HCT116 (cell line): ENCODE measurements at regions not wholly inside any gene's neighbourhood (a gene's known extent, or its start where the extent isn't known, plus 50 kb on each side); places are given as distances from the start of the nearest gene placed in this dataset.

Experiments
- CEBPB ChIP-seq: IDR thresholded peaks from 2 replicates; pipeline ENCODE4 v1.6.1; 2012; ENCODE audit warnings: low read depth
- EZH2phosphoT487 ChIP-seq: fragments of 200-600 bp; IDR thresholded peaks from 2 replicates; pipeline ENCODE4 v1.6.1; 2018; ENCODE audit warnings: antibody characterized with exemption, borderline replicate concordance
- JUND ChIP-seq: IDR thresholded peaks from 2 replicates; pipeline ENCODE4 v1.6.1; 2012
- POLR2A ChIP-seq: IDR thresholded peaks from 2 replicates; pipeline ENCODE4 v1.7.0; 2011; ENCODE audit warnings: borderline replicate concordance; ENCODE audit not compliant: insufficient read depth, insufficient read length; ENCODE audit errors: extremely low read depth
- POLR2AphosphoS5 ChIP-seq: IDR thresholded peaks from 2 replicates; pipeline ENCODE4 v1.6.1; 2011; ENCODE audit warnings: mild to moderate bottlenecking, low read depth, low read length, moderate library complexity
- RAD21 ChIP-seq: IDR thresholded peaks from 2 replicates; pipeline ENCODE4 v1.6.1; 2012; ENCODE audit warnings: low read depth, mild to moderate bottlenecking
- SIN3A ChIP-seq: IDR thresholded peaks from 2 replicates; pipeline ENCODE4 v1.6.1; 2012; ENCODE audit warnings: low read depth
- YY1 ChIP-seq: IDR thresholded peaks from 2 replicates; pipeline ENCODE4 v1.6.1; 2011; ENCODE audit warnings: low read length, low read depth, moderate library complexity, mild to moderate bottlenecking; ENCODE audit not compliant: insufficient replicate concordance; ENCODE audit errors: extremely low read depth
- ZNF274 ChIP-seq: fragments of 200-500 bp; sonication (Bioruptor generic); IDR thresholded peaks from 2 replicates; pipeline ENCODE4 v1.6.1; 2014; ENCODE audit warnings: mild to moderate bottlenecking, low read depth, low read length, inconsistent platforms
- TF ChIP-seq, protein P1 (sequence below), 3 experiments: fragments of 200-600 bp in 1 of 3; sonication (generic) in 1 of 3; IDR thresholded peaks in 2 of 3; conservative IDR thresholded peaks in 1 of 3; 2 replicates each; pipeline ENCODE4 v1.5.1; 2012 to 2017; ENCODE audit warnings: low read depth in 2 of 3, low read length in 2 of 3, antibody characterized with exemption in 1 of 3, borderline replicate concordance in 1 of 3, control low read depth in 1 of 3, mild to moderate bottlenecking in 1 of 3, mixed read lengths in 1 of 3, mixed run types in 1 of 3, moderate library complexity in 1 of 3; ENCODE audit not compliant: insufficient read depth in 1 of 3
- TF ChIP-seq, protein P2 (sequence below): IDR thresholded peaks from 2 replicates; pipeline ENCODE4 v1.6.1; 2012
- TF ChIP-seq, protein P3 (sequence below): IDR thresholded peaks from 2 replicates; pipeline ENCODE4 v1.6.1; 2012; ENCODE audit warnings: low read depth

DNA sequence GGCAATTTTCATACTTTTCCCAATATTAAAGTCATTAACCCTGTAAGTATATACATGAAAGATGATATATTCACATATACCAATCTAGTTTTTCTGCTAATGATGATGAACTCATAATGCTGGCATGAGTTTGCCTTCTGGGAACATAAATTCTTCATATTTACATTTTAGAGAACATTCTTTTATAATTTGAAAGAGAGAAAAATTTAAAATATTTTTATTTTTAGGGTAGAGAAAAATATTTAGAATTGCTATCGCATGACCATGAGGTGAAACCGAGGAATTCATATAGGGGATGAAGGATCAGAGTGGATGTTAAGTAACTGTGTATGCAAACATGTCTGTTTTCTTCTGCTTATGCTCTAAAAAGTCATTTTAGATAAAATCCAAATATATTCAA is 825.3 kb upstream of the FLRT2 start:
- TF ChIP-seq, protein P1, sequence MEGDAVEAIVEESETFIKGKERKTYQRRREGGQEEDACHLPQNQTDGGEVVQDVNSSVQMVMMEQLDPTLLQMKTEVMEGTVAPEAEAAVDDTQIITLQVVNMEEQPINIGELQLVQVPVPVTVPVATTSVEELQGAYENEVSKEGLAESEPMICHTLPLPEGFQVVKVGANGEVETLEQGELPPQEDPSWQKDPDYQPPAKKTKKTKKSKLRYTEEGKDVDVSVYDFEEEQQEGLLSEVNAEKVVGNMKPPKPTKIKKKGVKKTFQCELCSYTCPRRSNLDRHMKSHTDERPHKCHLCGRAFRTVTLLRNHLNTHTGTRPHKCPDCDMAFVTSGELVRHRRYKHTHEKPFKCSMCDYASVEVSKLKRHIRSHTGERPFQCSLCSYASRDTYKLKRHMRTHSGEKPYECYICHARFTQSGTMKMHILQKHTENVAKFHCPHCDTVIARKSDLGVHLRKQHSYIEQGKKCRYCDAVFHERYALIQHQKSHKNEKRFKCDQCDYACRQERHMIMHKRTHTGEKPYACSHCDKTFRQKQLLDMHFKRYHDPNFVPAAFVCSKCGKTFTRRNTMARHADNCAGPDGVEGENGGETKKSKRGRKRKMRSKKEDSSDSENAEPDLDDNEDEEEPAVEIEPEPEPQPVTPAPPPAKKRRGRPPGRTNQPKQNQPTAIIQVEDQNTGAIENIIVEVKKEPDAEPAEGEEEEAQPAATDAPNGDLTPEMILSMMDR (IDR thresholded peaks at IDR 0.05 in 2 of 3, conservative IDR thresholded peaks at IDR 0.05 in 1 of 3; ENCODE audit: borderline replicate concordance in 1 of 3, insufficient read depth in 1 of 3, low read depth in 2 of 3, low read length in 2 of 3): no peak
- TF ChIP-seq SIN3A (no peak), YY1 (no peak), JUND (no peak), EZH2phosphoT487 (no peak), CEBPB (no peak), RAD21 (no peak), POLR2AphosphoS5 (no peak), ZNF274 (no peak), POLR2A (no peak)
- TF ChIP-seq, protein P2, sequence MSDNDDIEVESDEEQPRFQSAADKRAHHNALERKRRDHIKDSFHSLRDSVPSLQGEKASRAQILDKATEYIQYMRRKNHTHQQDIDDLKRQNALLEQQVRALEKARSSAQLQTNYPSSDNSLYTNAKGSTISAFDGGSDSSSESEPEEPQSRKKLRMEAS: no peak
- TF ChIP-seq, protein P3, sequence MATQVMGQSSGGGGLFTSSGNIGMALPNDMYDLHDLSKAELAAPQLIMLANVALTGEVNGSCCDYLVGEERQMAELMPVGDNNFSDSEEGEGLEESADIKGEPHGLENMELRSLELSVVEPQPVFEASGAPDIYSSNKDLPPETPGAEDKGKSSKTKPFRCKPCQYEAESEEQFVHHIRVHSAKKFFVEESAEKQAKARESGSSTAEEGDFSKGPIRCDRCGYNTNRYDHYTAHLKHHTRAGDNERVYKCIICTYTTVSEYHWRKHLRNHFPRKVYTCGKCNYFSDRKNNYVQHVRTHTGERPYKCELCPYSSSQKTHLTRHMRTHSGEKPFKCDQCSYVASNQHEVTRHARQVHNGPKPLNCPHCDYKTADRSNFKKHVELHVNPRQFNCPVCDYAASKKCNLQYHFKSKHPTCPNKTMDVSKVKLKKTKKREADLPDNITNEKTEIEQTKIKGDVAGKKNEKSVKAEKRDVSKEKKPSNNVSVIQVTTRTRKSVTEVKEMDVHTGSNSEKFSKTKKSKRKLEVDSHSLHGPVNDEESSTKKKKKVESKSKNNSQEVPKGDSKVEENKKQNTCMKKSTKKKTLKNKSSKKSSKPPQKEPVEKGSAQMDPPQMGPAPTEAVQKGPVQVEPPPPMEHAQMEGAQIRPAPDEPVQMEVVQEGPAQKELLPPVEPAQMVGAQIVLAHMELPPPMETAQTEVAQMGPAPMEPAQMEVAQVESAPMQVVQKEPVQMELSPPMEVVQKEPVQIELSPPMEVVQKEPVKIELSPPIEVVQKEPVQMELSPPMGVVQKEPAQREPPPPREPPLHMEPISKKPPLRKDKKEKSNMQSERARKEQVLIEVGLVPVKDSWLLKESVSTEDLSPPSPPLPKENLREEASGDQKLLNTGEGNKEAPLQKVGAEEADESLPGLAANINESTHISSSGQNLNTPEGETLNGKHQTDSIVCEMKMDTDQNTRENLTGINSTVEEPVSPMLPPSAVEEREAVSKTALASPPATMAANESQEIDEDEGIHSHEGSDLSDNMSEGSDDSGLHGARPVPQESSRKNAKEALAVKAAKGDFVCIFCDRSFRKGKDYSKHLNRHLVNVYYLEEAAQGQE: no peak
